Nephron progenitor cell (in vitro differentiated cells): ENCODE measurements at regions not wholly inside any gene's neighbourhood (a gene's known extent, or its start where the extent isn't known, plus 50 kb on each side); places are given as distances from the start of the nearest gene placed in this dataset.

Source experiments
- DNase-seq: peaks from one replicate; pipeline ENCODE4 v3.0.0; 2021
- H3K27ac Mint-ChIP-seq: 2 replicates; pipeline ENCODE4 v1.8.0; 2021; ENCODE audit warnings: mild to moderate bottlenecking, moderate library complexity, mixed read lengths
- H3K27me3 Mint-ChIP-seq: 2 replicates; pipeline ENCODE4 v1.8.0; 2021; ENCODE audit warnings: mild to moderate bottlenecking, low read depth, mixed read lengths; ENCODE audit not compliant: poor library complexity
- H3K36me3 Mint-ChIP-seq: 2 replicates; pipeline ENCODE4 v1.8.0; 2021; ENCODE audit warnings: low read depth, mixed read lengths
- H3K4me1 Mint-ChIP-seq: 2 replicates; pipeline ENCODE4 v1.8.0; 2021; ENCODE audit warnings: mixed read lengths
- H3K4me3 Mint-ChIP-seq: 2 replicates; pipeline ENCODE4 v1.8.0; 2021; ENCODE audit warnings: mild to moderate bottlenecking, moderate library complexity, mixed read lengths
- H3K9me3 Mint-ChIP-seq: 2 replicates; pipeline ENCODE4 v1.8.0; 2021; ENCODE audit warnings: mild to moderate bottlenecking, moderate library complexity, mixed read lengths
- TF ChIP-seq, protein P1 (sequence below): fragments of 200-600 bp; sonication (generic); IDR thresholded peaks from 2 replicates; pipeline ENCODE4 v1.5.0; 2021; ENCODE audit warnings: antibody characterized with exemption

DNA sequence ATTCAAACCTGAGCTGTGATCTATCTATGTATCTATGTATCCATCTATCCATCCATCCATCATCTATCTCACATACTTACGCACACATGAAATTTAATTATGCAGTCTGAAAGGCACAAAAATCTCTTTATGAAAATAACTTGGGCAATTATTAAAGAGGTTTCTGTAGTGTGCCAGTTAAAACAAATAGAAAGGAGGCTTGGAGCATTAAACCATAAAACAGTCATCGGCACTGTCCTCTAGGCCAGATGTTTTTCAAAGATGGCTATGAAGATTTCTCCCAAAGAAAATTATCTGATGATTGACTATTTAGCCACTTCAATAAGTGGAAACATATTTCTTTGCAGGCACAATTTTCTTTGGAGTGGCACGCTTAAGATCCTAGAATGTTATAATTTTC, 392.5 kb upstream of the RPS23 start:
- Mint-ChIP-seq H3K27ac (no peak overlapping the region), H3K27me3 (no peaks in the 10 kb centered on the region), H3K4me3 (no peak overlapping the region), H3K4me1 (peaks cover 12% of the 10 kb centered on the region), H3K9me3 (no peaks in the 10 kb centered on the region), H3K36me3 (no peaks in the 10 kb centered on the region)
- TF ChIP-seq, protein P1, sequence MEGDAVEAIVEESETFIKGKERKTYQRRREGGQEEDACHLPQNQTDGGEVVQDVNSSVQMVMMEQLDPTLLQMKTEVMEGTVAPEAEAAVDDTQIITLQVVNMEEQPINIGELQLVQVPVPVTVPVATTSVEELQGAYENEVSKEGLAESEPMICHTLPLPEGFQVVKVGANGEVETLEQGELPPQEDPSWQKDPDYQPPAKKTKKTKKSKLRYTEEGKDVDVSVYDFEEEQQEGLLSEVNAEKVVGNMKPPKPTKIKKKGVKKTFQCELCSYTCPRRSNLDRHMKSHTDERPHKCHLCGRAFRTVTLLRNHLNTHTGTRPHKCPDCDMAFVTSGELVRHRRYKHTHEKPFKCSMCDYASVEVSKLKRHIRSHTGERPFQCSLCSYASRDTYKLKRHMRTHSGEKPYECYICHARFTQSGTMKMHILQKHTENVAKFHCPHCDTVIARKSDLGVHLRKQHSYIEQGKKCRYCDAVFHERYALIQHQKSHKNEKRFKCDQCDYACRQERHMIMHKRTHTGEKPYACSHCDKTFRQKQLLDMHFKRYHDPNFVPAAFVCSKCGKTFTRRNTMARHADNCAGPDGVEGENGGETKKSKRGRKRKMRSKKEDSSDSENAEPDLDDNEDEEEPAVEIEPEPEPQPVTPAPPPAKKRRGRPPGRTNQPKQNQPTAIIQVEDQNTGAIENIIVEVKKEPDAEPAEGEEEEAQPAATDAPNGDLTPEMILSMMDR = no peak
- no peak for DNase-seq

DNA sequence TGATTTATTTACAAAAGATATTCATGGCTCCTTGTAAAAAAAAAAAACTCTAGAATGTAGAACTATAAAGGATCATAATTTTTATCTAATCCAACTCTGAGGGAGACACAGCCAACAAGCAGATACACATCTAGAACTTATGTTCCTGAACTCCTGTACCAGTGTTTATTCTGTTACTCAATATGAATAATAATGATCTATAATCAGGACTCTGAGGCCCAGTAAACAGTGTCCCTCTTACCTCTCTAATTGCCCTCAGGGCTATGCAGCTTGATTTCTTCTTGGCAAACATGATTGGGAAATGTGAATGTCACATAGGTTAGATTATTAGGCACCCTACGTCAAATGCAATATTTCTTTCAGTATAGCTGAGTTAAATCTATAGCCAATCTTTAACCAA, 391.6 kb upstream of the RPS23 start:
- Mint-ChIP-seq H3K36me3 (no peaks in the 10 kb centered on the region), H3K27me3 (no peaks in the 10 kb centered on the region), H3K4me3 (no peak overlapping the region), H3K27ac (no peak overlapping the region), H3K9me3 (no peaks in the 10 kb centered on the region), H3K4me1 (peaks cover 12% of the 10 kb centered on the region)
- no peak for DNase-seq
- TF ChIP-seq, protein P1 = no peak

DNA sequence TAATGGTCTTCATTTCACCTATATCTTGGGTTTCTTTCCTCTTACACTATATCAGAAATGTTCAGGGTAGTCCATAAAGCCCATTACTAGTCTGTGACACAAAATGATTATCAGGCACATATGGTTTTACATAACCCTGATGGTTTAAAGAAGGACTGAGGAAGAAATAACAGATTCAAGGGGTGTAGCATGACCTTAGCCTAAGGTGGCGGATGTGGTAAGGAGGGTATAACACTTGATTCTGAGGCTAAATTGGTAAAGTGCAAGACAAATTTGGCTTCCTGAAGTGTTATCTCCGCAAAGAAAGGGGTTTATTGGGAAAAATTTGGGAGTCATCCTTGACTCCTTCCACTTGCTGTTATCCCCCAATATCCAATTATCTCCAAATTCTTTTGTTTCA, 388.2 kb upstream of the RPS23 start:
- no peaks in the 10 kb centered on the region for H3K27me3 Mint-ChIP-seq
- H3K9me3 Mint-ChIP-seq = no peaks in the 10 kb centered on the region
- peaks cover 6% of the 10 kb centered on the region for H3K4me1 Mint-ChIP-seq
- TF ChIP-seq, protein P1 = no peak
- no peak for DNase-seq
- no peak overlapping the region for H3K4me3 Mint-ChIP-seq
- H3K36me3 Mint-ChIP-seq = no peaks in the 10 kb centered on the region
- no peak overlapping the region for H3K27ac Mint-ChIP-seq

DNA sequence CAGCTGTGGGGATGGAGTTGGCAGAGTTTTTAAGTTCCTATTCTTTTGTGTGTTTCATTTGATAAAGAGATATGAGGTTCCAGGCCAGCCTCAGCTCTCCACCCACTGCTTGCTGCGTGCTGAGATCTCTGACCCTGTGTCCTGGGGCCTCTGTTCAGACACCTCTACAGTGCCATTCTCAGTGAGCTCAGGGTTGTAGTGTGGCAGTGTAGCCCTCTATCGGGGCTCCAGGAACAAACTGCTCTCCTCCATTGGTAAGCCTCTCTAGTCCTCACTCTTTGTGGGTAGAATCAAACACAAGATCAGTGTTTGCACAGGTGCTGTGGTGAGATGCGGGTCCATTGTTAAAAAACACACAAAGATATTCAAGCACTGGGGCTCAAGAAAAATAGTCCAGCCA, 386.6 kb upstream of the RPS23 start:
- Mint-ChIP-seq H3K27ac (no peak overlapping the region), H3K4me1 (peaks cover 6% of the 10 kb centered on the region), H3K4me3 (no peak overlapping the region), H3K9me3 (no peaks in the 10 kb centered on the region), H3K36me3 (no peaks in the 10 kb centered on the region), H3K27me3 (no peaks in the 10 kb centered on the region)
- DNase-seq = no peak
- TF ChIP-seq, protein P1 = no peak

DNA sequence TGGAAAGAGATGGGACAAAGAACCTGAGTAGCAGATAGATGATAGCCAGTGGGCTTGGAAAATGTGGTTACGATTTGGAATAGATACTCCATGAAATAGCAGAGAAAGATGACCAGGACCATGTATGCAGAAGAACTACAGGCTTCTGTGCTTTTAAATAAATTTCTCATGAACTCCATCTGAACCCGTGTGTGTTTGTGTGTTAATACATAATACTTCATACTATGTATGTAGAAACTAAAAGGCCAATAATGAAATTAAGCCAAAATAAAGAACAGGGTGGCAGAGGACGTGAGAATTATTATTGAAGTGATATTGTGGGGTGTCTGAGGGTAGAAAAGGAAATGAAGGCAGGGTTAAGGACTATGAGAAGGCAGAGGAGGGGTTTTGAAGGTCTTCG, 385.1 kb upstream of the RPS23 start:
- H3K4me3 Mint-ChIP-seq = no peak overlapping the region
- H3K27me3 Mint-ChIP-seq = no peaks in the 10 kb centered on the region
- no peaks in the 10 kb centered on the region for H3K36me3 Mint-ChIP-seq
- TF ChIP-seq, protein P1 = no peak
- DNase-seq = no peak
- no peaks in the 10 kb centered on the region for H3K4me1 Mint-ChIP-seq
- H3K27ac Mint-ChIP-seq = no peak overlapping the region
- no peaks in the 10 kb centered on the region for H3K9me3 Mint-ChIP-seq

DNA sequence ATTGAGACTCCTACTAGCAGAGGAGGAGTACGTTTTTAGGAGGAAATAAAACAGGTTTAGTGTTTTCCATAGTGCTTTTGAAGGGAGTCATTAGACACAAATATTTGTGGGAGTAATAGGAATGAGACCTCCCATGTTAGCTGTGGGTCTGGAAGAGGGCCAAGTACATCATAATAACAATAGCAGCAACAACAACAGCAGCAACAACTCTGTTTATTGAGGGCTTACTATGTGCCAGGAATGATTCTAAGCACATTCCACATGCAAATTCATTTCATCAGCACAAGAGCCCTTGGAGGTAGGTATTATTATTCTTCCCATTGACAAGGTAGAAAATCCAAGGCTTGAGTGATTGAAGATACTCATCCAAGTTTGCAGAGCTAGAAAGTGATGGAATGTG, 384.2 kb upstream of the RPS23 start:
- H3K27me3 Mint-ChIP-seq = no peaks in the 10 kb centered on the region
- no peak overlapping the region for H3K4me3 Mint-ChIP-seq
- no peaks in the 10 kb centered on the region for H3K36me3 Mint-ChIP-seq
- H3K9me3 Mint-ChIP-seq = no peaks in the 10 kb centered on the region
- no peak for DNase-seq
- TF ChIP-seq, protein P1 = no peak
- no peaks in the 10 kb centered on the region for H3K4me1 Mint-ChIP-seq
- H3K27ac Mint-ChIP-seq = no peak overlapping the region
